HEK293 (cell line): ENCODE measurements at regions not wholly inside any gene's neighbourhood (a gene's known extent, or its start where the extent isn't known, plus 50 kb on each side); places are given as distances from the start of the nearest gene placed in this dataset.
"Not testable (repeated sequence)": the region's sequence is repeated elsewhere in the genome, so short reads cannot be mapped to it uniquely, and the experiment has no call there.

Source experiments
- CTCF ChIA-PET: fragments of 350-600 bp; formaldehyde crosslinking; extraction: SDS; loops from one replicate; lab custom pipeline; 2021; ENCODE audit warnings: antibody characterized with exemption; lab: Yijun Ruan, JAX
- POLR2A ChIA-PET: fragments of 300-600 bp; formaldehyde crosslinking; extraction: SDS; loops from one replicate; lab custom pipeline; 2020; ENCODE audit warnings: antibody characterized with exemption, inconsistent platforms; lab: Yijun Ruan, JAX
- H3K27ac ChIP-seq: fragments of 200-500 bp; sonication (Bioruptor generic); 2 replicates; pipeline ENCODE4 v1.5.1; 2014; ENCODE audit warnings: low read depth, low read length, control low read depth, inconsistent platforms; ENCODE audit errors: extremely low read depth
- H3K36me3 ChIP-seq, 2 experiments: fragments of 200-500 bp in 1 of 2; sonication (Bioruptor generic) in 1 of 2; 1 replicate in 1 of 2; 2 replicates in 1 of 2; pipeline ENCODE4 v1.5.1; 2014 to 2017; ENCODE audit warnings: inconsistent platforms in 2 of 2, low read length in 2 of 2; ENCODE audit not compliant: control insufficient read depth in 2 of 2, insufficient read depth in 1 of 2
- H3K4me1 ChIP-seq: fragments of 200-500 bp; sonication (Bioruptor generic); 2 replicates; pipeline ENCODE4 v1.5.1; 2014; ENCODE audit warnings: mild to moderate bottlenecking, low read length, inconsistent platforms; ENCODE audit not compliant: control insufficient read depth, insufficient read depth
- H3K4me3 ChIP-seq: 2 replicates; pipeline ENCODE4 v1.5.1; 2011; ENCODE audit warnings: low read depth, mild to moderate bottlenecking, control low read depth, low read length, moderate library complexity
- H3K9me3 ChIP-seq: fragments of 200-500 bp; sonication (Bioruptor generic); 2 replicates; pipeline ENCODE4 v1.5.1; 2014; ENCODE audit warnings: low read depth, low read length, inconsistent platforms; ENCODE audit not compliant: control insufficient read depth, insufficient read depth
- IKZF3 ChIP-seq: fragments of 450-650 bp; IDR thresholded peaks from 2 replicates; pipeline ENCODE4 v1.5.0; 2018; ENCODE audit warnings: missing biosample characterization, mild to moderate bottlenecking, missing genetic modification characterization, moderate library complexity
- MEIS1 ChIP-seq: sonication (generic); formaldehyde crosslinking; IDR thresholded peaks from 2 replicates; pipeline ENCODE4 v1.8.1; 2022; ENCODE audit warnings: missing genetic modification reagents, mild to moderate bottlenecking, borderline replicate concordance
- ZBTB49 ChIP-seq: fragments of 450-650 bp; formaldehyde crosslinking; IDR thresholded peaks from 2 replicates; pipeline ENCODE4 v1.5.1; 2016; ENCODE audit warnings: missing biosample characterization, missing genetic modification characterization, low read depth
- ZFP3 ChIP-seq: fragments of 450-650 bp; formaldehyde crosslinking; IDR thresholded peaks from 2 replicates; pipeline ENCODE4 v1.5.1; 2016; ENCODE audit warnings: low read depth, missing biosample characterization, missing genetic modification characterization
- ZNF10 ChIP-seq: fragments of 450-650 bp; formaldehyde crosslinking; IDR thresholded peaks from 2 replicates; pipeline ENCODE4 v1.5.1; 2017; ENCODE audit warnings: missing biosample characterization, missing genetic modification characterization
- ZNF18 ChIP-seq: fragments of 450-650 bp; formaldehyde crosslinking; IDR thresholded peaks from 2 replicates; pipeline ENCODE4 v1.5.1; 2016; ENCODE audit warnings: missing biosample characterization, missing genetic modification characterization
- ZNF211 ChIP-seq: fragments of 450-650 bp; formaldehyde crosslinking; IDR thresholded peaks from 2 replicates; pipeline ENCODE4 v1.5.1; 2016; ENCODE audit warnings: low read depth, missing biosample characterization, missing genetic modification characterization
- ZNF266 ChIP-seq: fragments of 450-650 bp; formaldehyde crosslinking; IDR thresholded peaks from 2 replicates; pipeline ENCODE4 v1.5.1; 2016; ENCODE audit warnings: missing biosample characterization, missing genetic modification characterization, low read depth
- ZNF350 ChIP-seq: fragments of 450-650 bp; formaldehyde crosslinking; IDR thresholded peaks from 2 replicates; pipeline ENCODE4 v1.5.0; 2017; ENCODE audit warnings: missing biosample characterization, mild to moderate bottlenecking, missing genetic modification characterization
- ZNF354C ChIP-seq: fragments of 450-650 bp; formaldehyde crosslinking; IDR thresholded peaks from 2 replicates; pipeline ENCODE4 v1.5.1; 2016; ENCODE audit warnings: missing biosample characterization, missing genetic modification characterization, low read depth, borderline replicate concordance
- ZNF398 ChIP-seq: fragments of 450-650 bp; formaldehyde crosslinking; IDR thresholded peaks from 2 replicates; pipeline ENCODE4 v1.5.1; 2017; ENCODE audit warnings: missing biosample characterization, missing genetic modification characterization
- ZNF433 ChIP-seq: fragments of 450-650 bp; formaldehyde crosslinking; IDR thresholded peaks from 2 replicates; pipeline ENCODE4 v1.5.1; 2016; ENCODE audit warnings: missing biosample characterization, missing genetic modification characterization, low read depth
- ZNF501 ChIP-seq: fragments of 450-650 bp; formaldehyde crosslinking; IDR thresholded peaks from 2 replicates; pipeline ENCODE4 v1.5.1; 2016; ENCODE audit warnings: missing biosample characterization, missing genetic modification characterization
- ZNF514 ChIP-seq: fragments of 450-650 bp; formaldehyde crosslinking; IDR thresholded peaks from 2 replicates; pipeline ENCODE4 v1.5.1; 2016; ENCODE audit warnings: missing biosample characterization, missing genetic modification characterization
- ZNF518A ChIP-seq: fragments of 450-650 bp; formaldehyde crosslinking; conservative IDR thresholded peaks from 2 replicates; pipeline ENCODE4 v1.5.1; 2016; ENCODE audit warnings: low read depth, missing biosample characterization, missing genetic modification characterization
- ZNF555 ChIP-seq: fragments of 450-650 bp; formaldehyde crosslinking; conservative IDR thresholded peaks from 2 replicates; pipeline ENCODE4 v1.5.1; 2017; ENCODE audit warnings: missing biosample characterization, mild to moderate bottlenecking, missing genetic modification characterization, inconsistent platforms
- ZNF561 ChIP-seq: fragments of 450-650 bp; IDR thresholded peaks from 2 replicates; pipeline ENCODE4 v1.5.1; 2018; ENCODE audit warnings: missing biosample characterization, missing genetic modification characterization, borderline replicate concordance
- ZNF623 ChIP-seq: fragments of 450-650 bp; formaldehyde crosslinking; IDR thresholded peaks from 2 replicates; pipeline ENCODE4 v1.5.1; 2016; ENCODE audit warnings: missing biosample characterization, missing genetic modification characterization
- ZNF626 ChIP-seq: fragments of 450-650 bp; sonication (Bioruptor Pico); formaldehyde crosslinking; IDR thresholded peaks from 2 replicates; pipeline ENCODE4 v1.5.1; 2018; ENCODE audit warnings: missing biosample characterization, missing genetic modification characterization, inconsistent platforms
- ZNF692 ChIP-seq: fragments of 450-650 bp; formaldehyde crosslinking; IDR thresholded peaks from 2 replicates; pipeline ENCODE4 v1.5.1; 2016; ENCODE audit warnings: missing biosample characterization, missing genetic modification characterization

GRCh38 chr12:91741932-91742331 is 403.7 kb downstream of the BTG1 start:
- Histone ChIP-seq H3K4me1 (no peaks in the 10 kb centered on the region), H3K36me3 (no peaks in the 10 kb centered on the region), H3K4me3 (no peak overlapping the region), H3K27ac (no peak overlapping the region), H3K9me3 (no peaks in the 10 kb centered on the region)
- CTCF ChIA-PET, result no interaction called here
- no peak for TF ChIP-seq ZNF518A (tag by site-specific recombination)
- TF ChIP-seq ZNF18 (tag by site-specific recombination), result no peak
- TF ChIP-seq ZNF555 (tag by site-specific recombination), result no peak
- TF ChIP-seq ZNF561 (tag by site-specific recombination), result no peak
- TF ChIP-seq IKZF3 (tag by site-specific recombination), result no peak
- TF ChIP-seq ZNF626 (tag by site-specific recombination), result no peak
- no peak for TF ChIP-seq ZNF398 (tag by site-specific recombination)
- TF ChIP-seq ZNF10 (tag by site-specific recombination), result no peak
- no peak for TF ChIP-seq ZNF514
- no peak for TF ChIP-seq ZNF211 (tag by site-specific recombination)
- POLR2A ChIA-PET, result no interaction called here

GRCh38 chr12:91733846-91734245 is 411.8 kb downstream of the BTG1 start:
- H3K27ac ChIP-seq, H3K4me3 ChIP-seq, POLR2A ChIA-PET, H3K36me3 ChIP-seq, H3K9me3 ChIP-seq, H3K4me1 ChIP-seq: not testable (repeated sequence)
- CTCF ChIA-PET, result interaction anchor here (0.7 to 1.4 kb wide), 2 partner anchors 78 to 114 kb away, joined by 3 read pairs; no protein-coding TSS in a partner anchor

GRCh38 chr12:91732086-91732485 is 413.6 kb downstream of the BTG1 start:
- no peak overlapping the region for H3K27ac ChIP-seq
- CTCF ChIA-PET, result interaction anchor here (0.6 kb wide), 1 partner anchor 883 kb away, joined by 3 read pairs; no protein-coding TSS in a partner anchor
- H3K9me3 ChIP-seq, result no peaks in the 10 kb centered on the region
- no peak overlapping the region for H3K4me3 ChIP-seq
- no peak for TF ChIP-seq ZNF350 (tag by site-specific recombination)
- no peak for TF ChIP-seq ZNF692 (tag by site-specific recombination)
- no peak for TF ChIP-seq ZNF266 (tag by site-specific recombination)
- no peak for TF ChIP-seq ZNF354C
- no peak for TF ChIP-seq ZNF623 (tag by site-specific recombination)
- no peak for TF ChIP-seq ZNF433
- TF ChIP-seq ZBTB49, result no peak
- TF ChIP-seq ZNF501 (tag by site-specific recombination), result no peak
- no peak for TF ChIP-seq MEIS1 (CRISPR knock-in tag)
- TF ChIP-seq ZFP3, result no peak
- POLR2A ChIA-PET, result no interaction called here
- no peaks in the 10 kb centered on the region for H3K4me1 ChIP-seq
- no peaks in the 10 kb centered on the region for H3K36me3 ChIP-seq
